22Rv1 (cell line): ENCODE measurements at regions not wholly inside any gene's neighbourhood (a gene's known extent, or its start where the extent isn't known, plus 50 kb on each side); places are given as distances from the start of the nearest gene placed in this dataset.

Experiments used
- CTCF ChIP-seq: fragments of 450-650 bp; IDR thresholded peaks from 2 replicates; pipeline ENCODE4 v1.5.1; 2017; ENCODE audit warnings: mild to moderate bottlenecking
- ZFX ChIP-seq: fragments of 450-650 bp; IDR thresholded peaks from 2 replicates; pipeline ENCODE4 v1.6.1; 2017; ENCODE audit warnings: antibody characterized with exemption, borderline replicate concordance

- TF ChIP-seq CTCF (no peak), ZFX (no peak)
These were observed 229.1 kb upstream of the DGKB start for GRCh38 chr7:15131661-15132060.
